H1 (cell line): ENCODE measurements at regions not wholly inside any gene's neighbourhood (a gene's known extent, or its start where the extent isn't known, plus 50 kb on each side); places are given as distances from the start of the nearest gene placed in this dataset.

ENCODE experiments used
- BRCA1 ChIP-seq: IDR thresholded peaks from 2 replicates; pipeline ENCODE4 v1.6.1; 2012; ENCODE audit warnings: low read depth, low read length, improper control_type of control experiment
- CTBP2 ChIP-seq: IDR thresholded peaks from 2 replicates; pipeline ENCODE4 v1.7.0; 2011; ENCODE audit warnings: borderline replicate concordance, mild to moderate bottlenecking, moderate library complexity, mixed read lengths, low read length; ENCODE audit not compliant: insufficient read depth, insufficient read length
- HDAC2 ChIP-seq, 2 experiments: fragments of 300-600 bp in 1 of 2; sonication (generic) in 1 of 2; IDR thresholded peaks; 2 replicates each; pipeline ENCODE4 v1.6.1; 2011 to 2012; ENCODE audit warnings: low read depth in 2 of 2, low read length in 2 of 2, mild to moderate bottlenecking in 2 of 2, moderate library complexity in 2 of 2, borderline replicate concordance in 1 of 2, inconsistent platforms in 1 of 2
- MAX ChIP-seq: IDR thresholded peaks from 2 replicates; pipeline ENCODE4 v1.6.1; 2012; ENCODE audit warnings: inconsistent platforms
- RXRA ChIP-seq: IDR thresholded peaks from 2 replicates; pipeline ENCODE4 v1.6.1; 2011; ENCODE audit warnings: low read depth, mild to moderate bottlenecking, low read length, moderate library complexity; ENCODE audit not compliant: insufficient read depth

- no peak for TF ChIP-seq HDAC2 (IDR thresholded peaks at IDR 0.05; ENCODE audit: borderline replicate concordance in 1 of 2, low read depth in 2 of 2, low read length in 2 of 2)
- TF ChIP-seq MAX = no peak
- no peak for TF ChIP-seq BRCA1
- TF ChIP-seq RXRA = no peak
- no peak for TF ChIP-seq CTBP2
Observed at GRCh38 chr20:62545271-62545670, 69.5 kb upstream of the GATA5 start (continued).
